Esophagus muscularis mucosa (tissue), 4 donors: ENCODE measurements at regions not wholly inside any gene's neighbourhood (a gene's known extent, or its start where the extent isn't known, plus 50 kb on each side); places are given as distances from the start of the nearest gene placed in this dataset.

ENCODE experiments used
- EP300 ChIP-seq: sonication (generic); formaldehyde crosslinking; IDR thresholded peaks from one replicate; pipeline ENCODE4 v1.6.1; 2017; ENCODE audit warnings: antibody characterized with exemption
- POLR2A ChIP-seq: fragments of 450-650 bp; IDR thresholded peaks from one replicate; pipeline ENCODE4 v1.6.1; 2017; ENCODE audit warnings: antibody characterized with exemption, moderate library complexity, mild to moderate bottlenecking, low read depth
- TF ChIP-seq, protein P1 (sequence below), 3 experiments: fragments of 200-600 bp in 2 of 3; fragments of 450-650 bp in 1 of 3; sonication (generic) in 2 of 3; IDR thresholded peaks; one replicate each; pipeline ENCODE4 v1.5.1; 2017 to 2019; ENCODE audit warnings: antibody characterized with exemption in 3 of 3, mild to moderate bottlenecking in 2 of 3, moderate library complexity in 1 of 3

DNA sequence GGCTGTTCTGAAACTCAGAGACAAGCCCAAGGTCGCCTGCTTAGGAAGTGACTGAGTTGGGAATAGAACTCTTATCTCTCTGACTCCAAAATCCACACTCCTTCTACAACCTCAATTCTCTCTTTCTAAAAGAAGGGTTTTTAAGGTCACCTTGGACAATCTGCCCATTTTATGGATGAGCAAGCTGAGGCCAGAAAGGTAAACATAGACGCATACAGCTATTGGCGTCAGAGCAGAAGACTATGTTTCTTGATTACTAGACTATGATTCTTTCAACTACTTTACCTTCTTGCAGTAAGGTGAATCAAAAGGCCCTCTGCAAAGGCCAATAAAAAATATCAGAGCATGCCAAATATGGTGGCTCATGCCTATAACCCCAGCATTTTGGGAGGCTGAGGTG lies 276.6 kb downstream of the CLIC5 start:
- TF ChIP-seq, protein P1, sequence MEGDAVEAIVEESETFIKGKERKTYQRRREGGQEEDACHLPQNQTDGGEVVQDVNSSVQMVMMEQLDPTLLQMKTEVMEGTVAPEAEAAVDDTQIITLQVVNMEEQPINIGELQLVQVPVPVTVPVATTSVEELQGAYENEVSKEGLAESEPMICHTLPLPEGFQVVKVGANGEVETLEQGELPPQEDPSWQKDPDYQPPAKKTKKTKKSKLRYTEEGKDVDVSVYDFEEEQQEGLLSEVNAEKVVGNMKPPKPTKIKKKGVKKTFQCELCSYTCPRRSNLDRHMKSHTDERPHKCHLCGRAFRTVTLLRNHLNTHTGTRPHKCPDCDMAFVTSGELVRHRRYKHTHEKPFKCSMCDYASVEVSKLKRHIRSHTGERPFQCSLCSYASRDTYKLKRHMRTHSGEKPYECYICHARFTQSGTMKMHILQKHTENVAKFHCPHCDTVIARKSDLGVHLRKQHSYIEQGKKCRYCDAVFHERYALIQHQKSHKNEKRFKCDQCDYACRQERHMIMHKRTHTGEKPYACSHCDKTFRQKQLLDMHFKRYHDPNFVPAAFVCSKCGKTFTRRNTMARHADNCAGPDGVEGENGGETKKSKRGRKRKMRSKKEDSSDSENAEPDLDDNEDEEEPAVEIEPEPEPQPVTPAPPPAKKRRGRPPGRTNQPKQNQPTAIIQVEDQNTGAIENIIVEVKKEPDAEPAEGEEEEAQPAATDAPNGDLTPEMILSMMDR (IDR thresholded peaks at IDR 0.05), result no peak
- TF ChIP-seq EP300 (no peak), POLR2A (no peak)
